Activated CD4-positive, alpha-beta T cell treated with anti-CD3 and anti-CD28 coated beads for 36 hours (primary cell): ENCODE measurements at regions not wholly inside any gene's neighbourhood (a gene's known extent, or its start where the extent isn't known, plus 50 kb on each side); places are given as distances from the start of the nearest gene placed in this dataset.
A peak's percentile ranks its signal among the peaks of the same experiment; 100 is the strongest.
"Not testable (repeated sequence)": the region's sequence is repeated elsewhere in the genome, so short reads cannot be mapped to it uniquely, and the experiment has no call there.

Source experiments
- ATAC-seq: fragments of 200-7000 bp; cut with Tn5 transposase; one replicate; pipeline ENCODE4 v1.10.0; 2021; ENCODE audit warnings: mild to moderate bottlenecking, moderate library complexity
- CTCF ChIA-PET: fragments of 350-600 bp; sonication (Branson Sonifier 250); formaldehyde crosslinking; loops from one replicate; lab custom pipeline; 2021; ENCODE audit warnings: antibody characterized with exemption; lab: Charles Lee
- POLR2A ChIA-PET: fragments of 350-600 bp; sonication (Branson Sonifier 250); formaldehyde crosslinking; loops from one replicate; lab custom pipeline; 2021; ENCODE audit warnings: antibody characterized with exemption, inconsistent platforms; lab: Charles Lee
- DNase-seq: peaks from one replicate; pipeline ENCODE4 v3.0.0-alpha.2; 2020
- H3K27ac Mint-ChIP-seq: one replicate; pipeline ENCODE4 v1.8.0; 2021; ENCODE audit warnings: mixed read lengths
- H3K27me3 Mint-ChIP-seq: one replicate; pipeline ENCODE4 v1.8.0; 2021; ENCODE audit warnings: mixed read lengths
- H3K36me3 Mint-ChIP-seq: one replicate; pipeline ENCODE4 v1.8.0; 2021; ENCODE audit warnings: low read depth, mixed read lengths
- H3K4me1 Mint-ChIP-seq: one replicate; pipeline ENCODE4 v1.8.0; 2021; ENCODE audit warnings: mixed read lengths
- H3K4me3 Mint-ChIP-seq: one replicate; pipeline ENCODE4 v1.8.0; 2021; ENCODE audit warnings: mild to moderate bottlenecking, moderate library complexity, mixed read lengths
- H3K9me3 Mint-ChIP-seq: one replicate; pipeline ENCODE4 v1.8.0; 2021; ENCODE audit warnings: low read depth, mixed read lengths
- intact Hi-C, 2 experiments: fragments of 100-400 bp; cut with DNase I in 1 of 2; cut with micrococcal nuclease in 1 of 2; formaldehyde crosslinking; loops; one replicate each; pipeline versions ENCODE4 v1.14.2 to v1.15.1; 2022 to 2024; cut with DNase I, micrococcal nuclease
- microRNA-seq: library from miRNA; unstranded; fragments of <30 nt; microRNA quantifications from one replicate; pipeline ENCODE4 v1.2.0, GENCODE V29; 2021; ENCODE audit warnings: borderline replicate concordance

GRCh38 chr19:20261513-20261912, 94.5 kb downstream of the ZNF486 start:
- H3K4me3 Mint-ChIP-seq, DNase-seq, POLR2A ChIA-PET, H3K27ac Mint-ChIP-seq, ATAC-seq, H3K4me1 Mint-ChIP-seq, intact Hi-C loops, H3K27me3 Mint-ChIP-seq, H3K36me3 Mint-ChIP-seq, H3K9me3 Mint-ChIP-seq: not testable (repeated sequence)
- CTCF ChIA-PET = interaction anchor here (1.4 kb wide), 1 partner anchor 14 kb away, joined by 3 read pairs; no protein-coding TSS in a partner anchor

GRCh38 chr19:20260738-20261137, 93.7 kb downstream of the ZNF486 start:
- H3K4me1 Mint-ChIP-seq, ATAC-seq, H3K27me3 Mint-ChIP-seq, intact Hi-C loops, H3K9me3 Mint-ChIP-seq, H3K36me3 Mint-ChIP-seq, H3K27ac Mint-ChIP-seq, CTCF ChIA-PET, DNase-seq, POLR2A ChIA-PET, H3K4me3 Mint-ChIP-seq: not testable (repeated sequence)

- DNase-seq = no peak
- POLR2A ChIA-PET = no interaction called here
Measured at GRCh38 chr19:20259615-20260014, 92.6 kb downstream of the ZNF486 start.

GRCh38 chr19:20256606-20257005, 89.6 kb downstream of the ZNF486 start:
- H3K36me3 Mint-ChIP-seq = no peaks in the 10 kb centered on the region
- no peak overlapping the region for H3K4me3 Mint-ChIP-seq
- DNase-seq (no peak), ATAC-seq (no peak)
- H3K9me3 Mint-ChIP-seq = no peaks in the 10 kb centered on the region
- peaks cover 6% of the 10 kb centered on the region for H3K27me3 Mint-ChIP-seq
- POLR2A ChIA-PET = no interaction called here
- CTCF ChIA-PET = no interaction called here
- intact Hi-C loops = no loop called here
- H3K27ac Mint-ChIP-seq = no peak overlapping the region
- H3K4me1 Mint-ChIP-seq = no peaks in the 10 kb centered on the region

More at GRCh38 chr19:20259615-20260014, 92.6 kb downstream of the ZNF486 start:
- no peaks in the 10 kb centered on the region for H3K36me3 Mint-ChIP-seq
- H3K27me3 Mint-ChIP-seq = peaks cover 6% of the 10 kb centered on the region
- intact Hi-C loops = no loop called here
- CTCF ChIA-PET = no interaction called here
- H3K4me1 Mint-ChIP-seq = no peaks in the 10 kb centered on the region
- no peak for ATAC-seq
- H3K4me3 Mint-ChIP-seq = no peak overlapping the region
- H3K27ac Mint-ChIP-seq = no peak overlapping the region
- H3K9me3 Mint-ChIP-seq = no peaks in the 10 kb centered on the region

- Mint-ChIP-seq H3K4me1 (no peaks in the 10 kb centered on the region), H3K4me3 (no peak overlapping the region), H3K9me3 (no peaks in the 10 kb centered on the region), H3K36me3 (no peaks in the 10 kb centered on the region), H3K27me3 (no peaks in the 10 kb centered on the region), H3K27ac (no peak overlapping the region)
- ATAC-seq = no peak
- CTCF ChIA-PET = no interaction called here
- intact Hi-C loops = no loop called here
- DNase-seq = no peak
- POLR2A ChIA-PET = no interaction called here
Measured at GRCh38 chr19:20254121-20254520, 87.1 kb downstream of the ZNF486 start.

- DNase-seq (no peak), ATAC-seq (no peak)
- intact Hi-C loops = no loop called here
- Mint-ChIP-seq H3K27me3 (no peaks in the 10 kb centered on the region), H3K27ac (no peak overlapping the region), H3K9me3 (no peaks in the 10 kb centered on the region), H3K36me3 (no peaks in the 10 kb centered on the region), H3K4me1 (no peaks in the 10 kb centered on the region), H3K4me3 (no peak overlapping the region)
- CTCF ChIA-PET = no interaction called here
- POLR2A ChIA-PET = no interaction called here
Measured at GRCh38 chr19:20252613-20253012, 85.6 kb downstream of the ZNF486 start.

- DNase-seq (no peak), ATAC-seq (no peak)
- H3K9me3 Mint-ChIP-seq = no peaks in the 10 kb centered on the region
- H3K4me3 Mint-ChIP-seq = no peak overlapping the region
- H3K36me3 Mint-ChIP-seq = no peaks in the 10 kb centered on the region
- no peaks in the 10 kb centered on the region for H3K27me3 Mint-ChIP-seq
- ChIA-PET POLR2A (no interaction called here), CTCF (interaction anchor here (0.6 kb wide), 1 partner anchor 648 kb away, joined by 3 read pairs; no protein-coding TSS in a partner anchor)
- no peak overlapping the region for H3K27ac Mint-ChIP-seq
- H3K4me1 Mint-ChIP-seq = no peaks in the 10 kb centered on the region
- intact Hi-C loops = no loop called here
Measured at GRCh38 chr19:20250627-20251026, 83.6 kb downstream of the ZNF486 start.

- Mint-ChIP-seq H3K27me3 (no peaks in the 10 kb centered on the region), H3K27ac (no peak overlapping the region), H3K4me3 (no peak overlapping the region), H3K4me1 (no peaks in the 10 kb centered on the region), H3K36me3 (no peaks in the 10 kb centered on the region), H3K9me3 (no peaks in the 10 kb centered on the region)
- intact Hi-C loops = no loop called here
- POLR2A ChIA-PET = no interaction called here
- no peak for ATAC-seq
- no peak for DNase-seq
- CTCF ChIA-PET = interaction anchor here (0.6 kb wide), 1 partner anchor 648 kb away, joined by 3 read pairs; no protein-coding TSS in a partner anchor
Measured at GRCh38 chr19:20250121-20250520, 83.1 kb downstream of the ZNF486 start.

Small RNA genes in the stretch of these regions (microRNA-seq; reads per million reads assigned to microRNA genes)
- gene MIR1270 = 28.2 reads per million, percentile 49 among the genes with 10 or more reads in this experiment
